ENCODE measurements at regions not wholly inside any gene's neighbourhood (a gene's known extent, or its start where the extent isn't known, plus 50 kb on each side); places are given as distances from the start of the nearest gene placed in this dataset.

DNA sequence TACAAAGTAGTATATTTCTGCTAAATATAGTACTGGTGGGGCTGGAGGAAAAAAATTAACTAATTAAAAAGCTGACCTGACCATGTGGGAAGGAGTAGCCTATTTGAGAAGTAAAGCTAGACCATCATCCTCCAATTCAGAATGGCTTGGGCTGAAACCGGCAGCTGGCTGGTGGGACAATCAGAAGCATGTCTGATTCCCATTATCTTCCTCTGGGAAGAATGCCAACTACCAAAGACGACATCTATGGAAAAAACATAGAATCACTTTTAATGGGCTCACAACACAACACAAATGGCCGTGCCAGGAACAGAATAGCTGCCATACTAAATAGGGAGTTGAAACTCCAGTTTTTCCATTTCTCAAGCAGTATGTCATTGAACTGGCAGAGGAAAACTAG, 120.4 kb upstream of the FREM2 start:
- TF ChIP-seq POLR2A (IDR thresholded peaks at IDR 0.05; ENCODE audit: extremely low read depth, insufficient read length), result no peak
- no peak for TF ChIP-seq MYC (IDR thresholded peaks at IDR 0.05; ENCODE audit: low read depth, low read length)
- no peak for TF ChIP-seq CTCF (IDR thresholded peaks at IDR 0.05; ENCODE audit: low read depth, low read length)
- TF ChIP-seq MAX (IDR thresholded peaks at IDR 0.05; ENCODE audit: low read depth, low read length), result no peak
- DNase-seq (ENCODE audit: low read depth), result no peak
- H3K4me3 ChIP-seq (ENCODE audit: low read depth, low read length), result no peak overlapping the region

DNA sequence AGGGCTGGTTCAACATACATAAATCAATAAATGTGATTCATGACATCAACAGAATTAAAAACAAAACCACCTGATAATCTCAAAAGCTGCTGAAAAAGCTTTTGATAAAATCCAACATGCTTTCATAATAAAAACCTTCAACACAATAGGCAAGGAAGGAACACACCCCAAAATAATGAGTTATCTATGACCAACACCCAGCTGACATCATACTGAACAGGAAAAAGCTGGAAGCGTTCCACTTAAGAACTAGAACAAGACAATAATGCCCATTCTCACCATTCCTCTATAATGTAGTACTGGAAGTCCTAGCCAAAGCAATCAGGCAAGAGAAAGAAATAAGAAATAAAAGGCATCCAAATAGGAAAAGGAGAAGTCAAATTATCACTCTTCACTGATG, 116.2 kb upstream of the FREM2 start:
- no peak overlapping the region for H3K4me3 ChIP-seq (ENCODE audit: low read depth, low read length)
- no peak for TF ChIP-seq CTCF (IDR thresholded peaks at IDR 0.05; ENCODE audit: low read depth, low read length)
- TF ChIP-seq POLR2A (IDR thresholded peaks at IDR 0.05; ENCODE audit: extremely low read depth, insufficient read length), result no peak
- TF ChIP-seq MAX (IDR thresholded peaks at IDR 0.05; ENCODE audit: low read depth, low read length), result no peak
- DNase-seq (ENCODE audit: low read depth), result no peak

- H3K4me3 ChIP-seq (ENCODE audit: low read depth, low read length), result no peak overlapping the region
- DNase-seq (ENCODE audit: low read depth), result no peak
- TF ChIP-seq MYC (IDR thresholded peaks at IDR 0.05; ENCODE audit: low read depth, low read length) (no peak), MAX (IDR thresholded peaks at IDR 0.05; ENCODE audit: low read depth, low read length) (no peak), POLR2A (IDR thresholded peaks at IDR 0.05; ENCODE audit: extremely low read depth, insufficient read length) (no peak), CTCF (IDR thresholded peaks at IDR 0.05; ENCODE audit: low read depth, low read length) (no peak)
Observed at GRCh38 chr13:38575427-38575826, 111.5 kb upstream of the FREM2 start.

- no peak overlapping the region for H3K4me3 ChIP-seq (ENCODE audit: low read depth, low read length)
- no peak for DNase-seq (ENCODE audit: low read depth)
- TF ChIP-seq MYC (IDR thresholded peaks at IDR 0.05; ENCODE audit: low read depth, low read length) (no peak), POLR2A (IDR thresholded peaks at IDR 0.05; ENCODE audit: extremely low read depth, insufficient read length) (no peak), CTCF (IDR thresholded peaks at IDR 0.05; ENCODE audit: low read depth, low read length) (no peak), MAX (IDR thresholded peaks at IDR 0.05; ENCODE audit: low read depth, low read length) (no peak)
Observed at GRCh38 chr13:38577048-38577447, 109.8 kb upstream of the FREM2 start.

DNA sequence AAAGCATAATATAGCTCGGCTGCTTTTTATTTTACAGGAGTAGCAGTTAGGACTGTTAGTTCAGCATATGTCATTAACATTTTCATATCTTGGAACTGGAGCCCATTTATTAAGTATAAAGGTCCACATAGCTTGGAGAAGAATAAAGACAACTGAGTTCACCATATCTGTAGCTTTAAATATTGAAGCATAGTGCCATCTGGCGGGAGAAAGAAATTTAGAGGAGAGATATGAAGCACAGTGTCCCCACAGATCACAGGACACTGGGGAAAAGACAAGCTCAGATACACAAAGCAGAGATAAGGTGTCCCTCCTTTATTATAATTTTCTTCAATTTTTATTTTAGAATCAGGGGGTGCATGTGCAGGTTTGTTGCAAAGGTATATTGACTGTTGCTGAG, 104.7 kb upstream of the FREM2 start:
- TF ChIP-seq POLR2A (IDR thresholded peaks at IDR 0.05; ENCODE audit: extremely low read depth, insufficient read length) (no peak), CTCF (IDR thresholded peaks at IDR 0.05; ENCODE audit: low read depth, low read length) (peak; percentile 39), MYC (IDR thresholded peaks at IDR 0.05; ENCODE audit: low read depth, low read length) (no peak), MAX (IDR thresholded peaks at IDR 0.05; ENCODE audit: low read depth, low read length) (no peak)
- DNase-seq (ENCODE audit: low read depth), result peak; percentile 51
- no peak overlapping the region for H3K4me3 ChIP-seq (ENCODE audit: low read depth, low read length)

DNA sequence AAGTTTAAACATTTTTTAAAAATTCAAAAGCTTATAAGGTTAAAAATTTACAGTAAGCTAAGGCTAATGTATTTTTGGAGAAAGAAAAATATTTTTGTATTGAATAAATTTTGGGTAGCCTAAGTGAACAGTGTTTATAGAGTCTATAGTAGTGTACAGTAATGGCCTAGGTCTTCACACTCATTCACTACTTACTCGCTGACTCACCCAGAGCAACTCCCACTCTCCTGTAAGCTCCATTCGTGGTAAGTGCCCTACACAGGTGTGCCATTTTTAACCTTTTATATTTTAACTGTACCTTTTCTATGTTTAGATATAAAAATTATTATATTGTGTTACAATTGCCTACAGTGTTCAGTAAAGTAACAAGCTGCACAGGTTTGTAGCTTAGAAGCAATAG, 96.6 kb upstream of the FREM2 start:
- no peak overlapping the region for H3K4me3 ChIP-seq (ENCODE audit: low read depth, low read length)
- DNase-seq (ENCODE audit: low read depth), result no peak
- TF ChIP-seq MAX (IDR thresholded peaks at IDR 0.05; ENCODE audit: low read depth, low read length), result no peak
- no peak for TF ChIP-seq CTCF (IDR thresholded peaks at IDR 0.05; ENCODE audit: low read depth, low read length)
- TF ChIP-seq POLR2A (IDR thresholded peaks at IDR 0.05; ENCODE audit: extremely low read depth, insufficient read length), result no peak
- no peak for TF ChIP-seq MYC (IDR thresholded peaks at IDR 0.05; ENCODE audit: low read depth, low read length)

Measured in NB4 (cell line).